K562 (cell line): ENCODE measurements at regions not wholly inside any gene's neighbourhood (a gene's known extent, or its start where the extent isn't known, plus 50 kb on each side); places are given as distances from the start of the nearest gene placed in this dataset.

Source experiments
- ATAC-seq: fragments of 200-7000 bp; cut with Tn5 transposase; 3 replicates; pipeline ENCODE4 v1.9.1; 2020; ENCODE audit warnings: moderate library complexity
- BruUV-seq: library from RNA; stranded (reverse); fragments of 400-500 nt; replicated peaks from 2 replicates; lab custom pipeline; 2021; lab: Mats Ljungman, UMichigan
- CTCF ChIA-PET: fragments of 300-600 bp; formaldehyde crosslinking; extraction: SDS; loops from one replicate; lab custom pipeline; 2021; ENCODE audit warnings: low intra/inter-chr PET ratio; lab: Yijun Ruan, JAX
- POLR2A ChIA-PET: fragments of 300-600, 350-650 bp; sonication (Branson Sonifier 250); formaldehyde crosslinking; extraction: SDS; loops from one replicate; lab custom pipeline; 2021; ENCODE audit warnings: antibody characterized with exemption, inconsistent platforms; lab: Yijun Ruan, JAX
- DNase-seq, 4 experiments: peaks; one replicate each; pipeline versions ENCODE4 v3.0.0 to v3.0.0-alpha.2; 2011 to 2018; ENCODE audit warnings: low spot score in 3 of 4, mixed read lengths in 3 of 4; ENCODE audit errors: extremely low read depth in 1 of 4
- FAIRE-seq: peaks from 2 replicates; lab custom pipeline; 2011; peaks lifted over from hg19 to GRCh38; lab: Jason Lieb, UNC
- H2AFZ ChIP-seq: 2 replicates; pipeline ENCODE4 v1.6.0; 2011; ENCODE audit warnings: low read depth, low read length, control low read depth, inconsistent platforms
- H3K27ac ChIP-seq: fragments of 200-600 bp; 3 replicates; pipeline ENCODE4 v1.8.0; 2011; ENCODE audit warnings: low read depth, mild to moderate bottlenecking, control low read depth, inconsistent platforms, low read length, moderate library complexity, mixed read lengths; ENCODE audit errors: extremely low read depth
- H3K27me3 ChIP-seq, 2 experiments: fragments of 300-600 bp in 1 of 2; 2 replicates in 1 of 2; 3 replicates in 1 of 2; pipeline versions ENCODE4 v1.6.0 to v1.8.0; 2011; ENCODE audit warnings: inconsistent platforms in 2 of 2, low read length in 2 of 2, mild to moderate bottlenecking in 1 of 2, mixed read lengths in 1 of 2, moderate library complexity in 1 of 2; ENCODE audit not compliant: control insufficient read depth in 2 of 2, insufficient read depth in 2 of 2
- H3K36me3 ChIP-seq: fragments of 300-600 bp; 3 replicates; pipeline ENCODE4 v1.8.0; 2011; ENCODE audit warnings: mild to moderate bottlenecking, low read length, inconsistent platforms; ENCODE audit not compliant: control insufficient read depth, insufficient read depth
- H3K4me1 ChIP-seq, 2 experiments: fragments of 200-600 bp in 1 of 2; replicated peaks in 1 of 2; 2 replicates in 1 of 2; 3 replicates in 1 of 2; pipeline versions ENCODE4 v1.5.1 to v1.8.0; 2011; ENCODE audit warnings: inconsistent platforms in 2 of 2, low read length in 2 of 2, mild to moderate bottlenecking in 1 of 2, mixed read lengths in 1 of 2, moderate library complexity in 1 of 2; ENCODE audit not compliant: control insufficient read depth in 2 of 2, insufficient read depth in 2 of 2
- H3K4me2 ChIP-seq: 2 replicates; pipeline ENCODE4 v1.6.1; 2011; ENCODE audit warnings: low read length, control low read depth, inconsistent platforms, mixed read lengths; ENCODE audit not compliant: insufficient read depth
- H3K4me3 ChIP-seq: fragments of 200-600 bp; sonication (generic), shearing (Covaris generic); 2 replicates; pipeline ENCODE4 v1.5.1; 2016; ENCODE audit warnings: control low read depth, inconsistent platforms
- H3K79me2 ChIP-seq: fragments of 200-600 bp; 3 replicates; pipeline ENCODE4 v1.8.0; 2011; ENCODE audit warnings: low read length, inconsistent platforms; ENCODE audit not compliant: control insufficient read depth, insufficient read depth
- H3K9ac ChIP-seq, 2 experiments: 2 replicates each; pipeline versions ENCODE4 v1.6.0 to v1.6.1; 2011; ENCODE audit warnings: low read depth in 2 of 2, low read length in 2 of 2, control low read depth in 1 of 2, inconsistent platforms in 1 of 2, mild to moderate bottlenecking in 1 of 2, mixed read lengths in 1 of 2; ENCODE audit not compliant: insufficient read depth in 1 of 2
- H3K9me1 ChIP-seq: one replicate; pipeline ENCODE4 v1.6.0; 2011; ENCODE audit warnings: inconsistent platforms, mild to moderate bottlenecking, low read length, moderate library complexity; ENCODE audit not compliant: control insufficient read depth, insufficient read depth
- H3K9me3 ChIP-seq: replicated peaks from 2 replicates; pipeline ENCODE4 v1.5.1; 2011; ENCODE audit warnings: low read depth, low read length, inconsistent platforms; ENCODE audit not compliant: control insufficient read depth, insufficient read depth
- H4K20me1 ChIP-seq: replicated peaks from 2 replicates; pipeline ENCODE4 v1.6.1; 2011; ENCODE audit warnings: low read length, inconsistent platforms, mixed read lengths; ENCODE audit not compliant: control insufficient read depth, insufficient read depth
- ARID1B ChIP-seq: fragments of 450-650 bp; IDR thresholded peaks from 2 replicates; pipeline ENCODE4 v1.6.1; 2016; ENCODE audit warnings: antibody characterized with exemption, mild to moderate bottlenecking, inconsistent platforms
- ATF3 ChIP-seq, 2 experiments: fragments of 450-650 bp in 1 of 2; sonication (generic) in 1 of 2; formaldehyde crosslinking in 1 of 2; IDR thresholded peaks in 1 of 2; conservative IDR thresholded peaks in 1 of 2; 2 replicates each; pipeline versions ENCODE4 v1.6.1 to v1.8.1; 2016 to 2023; ENCODE audit warnings: mild to moderate bottlenecking in 2 of 2, moderate library complexity in 2 of 2, inconsistent platforms in 1 of 2, missing genetic modification reagents in 1 of 2
- BDP1 ChIP-seq: IDR thresholded peaks from 3 replicates; pipeline ENCODE4 v1.6.1; 2011; ENCODE audit not compliant: insufficient read length, insufficient read depth
- CEBPG ChIP-seq, 3 experiments: fragments of 200-800 bp in 1 of 3; sonication (Bioruptor generic) in 1 of 3; sonication (generic) in 1 of 3; formaldehyde crosslinking in 1 of 3; IDR thresholded peaks in 2 of 3; conservative IDR thresholded peaks in 1 of 3; 2 replicates each; pipeline versions ENCODE4 v1.6.1 to v1.8.0; 2016 to 2022; ENCODE audit warnings: missing compliant biosample characterization in 2 of 3, missing genetic modification characterization in 2 of 3, mild to moderate bottlenecking in 1 of 3, missing genetic modification reagents in 1 of 3
- ETV1 ChIP-seq: fragments of 450-650 bp; conservative IDR thresholded peaks from 2 replicates; pipeline ENCODE4 v1.6.1; 2016; ENCODE audit warnings: missing genetic modification characterization, control low read depth, low read depth, missing compliant biosample characterization
- GTF2B ChIP-seq: IDR thresholded peaks from 2 replicates; pipeline ENCODE4 v1.6.1; 2011; ENCODE audit not compliant: insufficient read length; ENCODE audit errors: extremely low read depth
- KLF16 ChIP-seq: IDR thresholded peaks from 2 replicates; pipeline ENCODE4 v1.6.1; 2016; ENCODE audit warnings: antibody characterized with exemption
- KLF6 ChIP-seq: fragments of 250-450 bp; sonication (Bioruptor Pico); IDR thresholded peaks from 2 replicates; pipeline ENCODE4 v1.4.0; 2020; ENCODE audit warnings: mild to moderate bottlenecking, moderate library complexity, borderline replicate concordance
- MBD2 ChIP-seq: sonication (generic); IDR thresholded peaks from 2 replicates; pipeline ENCODE4 v1.6.1; 2016; ENCODE audit warnings: low read depth, borderline replicate concordance
- MLLT1 ChIP-seq, 2 experiments: fragments of 450-650 bp; IDR thresholded peaks; 2 replicates each; pipeline ENCODE4 v1.6.1; 2016
- PHF8 ChIP-seq: fragments of 200-600 bp; sonication (generic); IDR thresholded peaks from 2 replicates; pipeline ENCODE4 v1.6.1; 2012; ENCODE audit warnings: mixed run types, mild to moderate bottlenecking, inconsistent platforms, low read length, moderate library complexity, borderline replicate concordance
- PRPF4 ChIP-seq: fragments of 200-400 bp; formaldehyde crosslinking; IDR thresholded peaks from one replicate; pipeline ENCODE4 v1.6.1; 2017; ENCODE audit warnings: low read length, low read depth, mild to moderate bottlenecking; ENCODE audit not compliant: insufficient read depth, poor library complexity, severe bottlenecking
- RCOR1 ChIP-seq, 2 experiments: IDR thresholded peaks; 2 replicates each; pipeline ENCODE4 v1.6.1; 2012; ENCODE audit warnings: low read depth in 2 of 2, low read length in 2 of 2, borderline replicate concordance in 1 of 2, improper control_type of control experiment in 1 of 2
- SMAD4 ChIP-seq: fragments of 250-450 bp; sonication (Bioruptor Pico); conservative IDR thresholded peaks from 2 replicates; pipeline ENCODE4 v1.8.0; 2021; ENCODE audit warnings: inconsistent platforms, mild to moderate bottlenecking, moderate library complexity
- TCF3 ChIP-seq: sonication (generic); formaldehyde crosslinking; IDR thresholded peaks from 2 replicates; pipeline ENCODE4 v1.4.0; 2020; ENCODE audit warnings: mild to moderate bottlenecking, missing genetic modification reagents
- ZEB2 ChIP-seq: fragments of 450-650 bp; IDR thresholded peaks from 2 replicates; pipeline ENCODE4 v1.6.1; 2016
- ZNF274 ChIP-seq: IDR thresholded peaks from 2 replicates; pipeline ENCODE4 v1.6.1; 2011; ENCODE audit warnings: low read depth, mild to moderate bottlenecking, low read length, moderate library complexity, borderline replicate concordance
- ZNF384 ChIP-seq: IDR thresholded peaks from 2 replicates; pipeline ENCODE4 v1.6.1; 2012; ENCODE audit warnings: low read depth, low read length, improper control_type of control experiment
- ZNF583 ChIP-seq: fragments of 250-450 bp; sonication (Bioruptor Pico); IDR thresholded peaks from 2 replicates; pipeline ENCODE4 v1.4.0; 2020
- WGBS: fragments of 100-300 bp; shearing (Covaris generic); methylation state at CpG from one replicate; pipeline ENCODE4 v1.1.6; 2016; ENCODE audit warnings: low coverage, mixed read lengths; ENCODE audit not compliant: insufficient coverage; ENCODE audit errors: missing lambda C conversion rate; 5-methylcytosine and 5-hydroxymethylcytosine counted together
- in situ Hi-C: fragments of 300-500 bp; cut with MboI; formaldehyde crosslinking; loops from 4 replicates; pipeline ENCODE4 v1.15.0; 2018; ENCODE audit warnings: inconsistent platforms, mixed read lengths
- intact Hi-C: fragments of 100-400 bp; cut with micrococcal nuclease; formaldehyde crosslinking; loops from 2 replicates; pipeline ENCODE4 v1.14.2; 2022

GRCh38 chr18:50458366-50458765, 83.5 kb downstream of the SKA1 start:
- no TSS peak for BruUV-seq
- H4K20me1 ChIP-seq = no peaks in the 10 kb centered on the region
- H3K36me3 ChIP-seq = no peaks in the 10 kb centered on the region
- ChIA-PET CTCF (no interaction called here), POLR2A (no interaction called here)
- no peak overlapping the region for H2AFZ ChIP-seq
- FAIRE-seq = no peak
- peak; percentile 69 for ATAC-seq
- H3K9ac ChIP-seq = no peak overlapping the region
- no peaks in the 10 kb centered on the region for H3K9me1 ChIP-seq
- intact Hi-C loops (no loop called here), in situ Hi-C loops (no loop called here)
- DNase-seq = no peak
- H3K79me2 ChIP-seq = no peaks in the 10 kb centered on the region
- no peaks in the 10 kb centered on the region; a peak in 1 of 5 replicates for H3K4me1 ChIP-seq
- 16% methylated on average over 3 of the region's 3 CpGs for WGBS
- H3K4me3 ChIP-seq = no peak overlapping the region
- H3K27ac ChIP-seq = no peak overlapping the region
- H3K27me3 ChIP-seq = no peaks in the 10 kb centered on the region
- H3K9me3 ChIP-seq = no peaks in the 10 kb centered on the region
- H3K4me2 ChIP-seq = no peak overlapping the region
- TF ChIP-seq ZNF583 (CRISPR knock-in tag) (no peak), ZNF274 (no peak), ZEB2 (0 out of 2 replicates have a peak, but pooled peaks have one; percentile 22), MBD2 (no peak), ETV1 (0 out of 2 replicates have a peak, but pooled peaks have one; percentile 10), PHF8 (no peak), ATF3 (IDR thresholded peaks at IDR 0.05) (peak; percentile 47; the same call in 1 of the 2 replicates), ATF3 (CRISPR knock-in tag; conservative IDR thresholded peaks at IDR 0.05) (no peak), KLF16 (no peak), GTF2B (no peak), ZNF384 (no peak), CEBPG (CRISPR knock-in tag; IDR thresholded peaks at IDR 0.05) (peak; percentile 79), CEBPG (tag; conservative IDR thresholded peaks at IDR 0.05 in 1 of 2, IDR thresholded peaks at IDR 0.05 in 1 of 2) (peak; percentile 48 to 92), ARID1B (peak; percentile 48; the same call in 1 of the 2 replicates), MLLT1 (IDR thresholded peaks at IDR 0.05) (no peak), PRPF4 (no peak), SMAD4 (CRISPR knock-in tag) (peak; percentile 82), RCOR1 (IDR thresholded peaks at IDR 0.05; ENCODE audit: borderline replicate concordance in 1 of 2, low read depth in 2 of 2, low read length in 2 of 2) (0 out of 4 replicates have a peak, but pooled peaks of 1 of the 2 experiments have one; percentile 44), KLF6 (CRISPR knock-in tag) (no peak), TCF3 (CRISPR knock-in tag) (peak; percentile 31; the same call in 1 of the 2 replicates), BDP1 (no peak)
